GM18873 (cell line): ENCODE measurements at regions not wholly inside any gene's neighbourhood (a gene's known extent, or its start where the extent isn't known, plus 50 kb on each side); places are given as distances from the start of the nearest gene placed in this dataset.

Source experiments
- ATAC-seq: cut with Tn5 transposase; IDR thresholded peaks from one replicate; pipeline ENCODE4 v1.9.1; 2021; ENCODE audit warnings: mild to moderate bottlenecking, moderate library complexity, moderate number of reproducible peaks; ENCODE audit not compliant: unreplicated experiment, low FRiP score

DNA sequence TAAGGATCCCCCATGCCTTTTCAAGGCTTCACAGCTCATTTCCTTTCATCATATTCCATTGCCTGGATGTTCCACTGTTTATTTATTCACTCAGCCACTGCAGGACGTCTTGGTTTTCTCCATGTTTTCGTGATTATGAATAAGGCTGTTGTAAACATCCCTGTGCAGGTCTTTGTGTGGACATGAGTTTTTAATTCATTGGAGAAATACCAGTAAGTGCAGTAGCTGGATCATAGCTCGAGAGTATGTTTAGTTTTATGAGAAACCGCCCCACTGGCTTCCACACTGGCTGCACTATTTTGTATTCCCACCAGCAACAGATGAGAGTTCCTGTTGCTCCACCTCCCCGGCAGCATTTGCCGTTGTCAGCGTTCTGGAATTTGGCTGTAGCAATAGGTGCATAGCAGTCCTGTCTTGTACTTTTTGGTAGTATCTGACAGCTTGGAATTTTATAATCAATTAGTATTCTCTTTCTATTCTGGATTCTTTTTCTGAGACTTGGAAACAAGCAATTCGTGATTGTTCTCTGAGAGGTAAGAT, 269.9 kb upstream of the PITRM1 start:
- no peak for ATAC-seq

DNA sequence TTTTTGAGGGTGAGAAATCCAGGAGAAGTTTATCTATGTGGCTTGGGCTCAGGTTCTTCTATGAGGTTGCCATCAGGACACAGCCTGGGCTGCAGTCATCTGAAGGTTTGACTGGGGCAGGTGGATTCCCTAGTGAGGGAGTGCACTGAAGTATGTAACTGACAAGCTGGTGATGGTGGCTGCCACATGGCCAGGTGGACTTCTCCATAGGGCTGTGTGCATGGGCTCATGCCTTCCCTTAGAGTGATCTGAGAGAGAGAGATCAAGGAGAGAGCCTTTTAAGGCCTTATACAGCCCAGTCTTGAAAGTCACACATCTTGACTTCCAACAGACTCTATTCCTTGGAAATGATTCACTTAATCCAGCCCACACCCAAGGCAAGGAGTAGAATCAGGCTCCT, 266.6 kb upstream of the PITRM1 start:
- ATAC-seq: no peak

DNA sequence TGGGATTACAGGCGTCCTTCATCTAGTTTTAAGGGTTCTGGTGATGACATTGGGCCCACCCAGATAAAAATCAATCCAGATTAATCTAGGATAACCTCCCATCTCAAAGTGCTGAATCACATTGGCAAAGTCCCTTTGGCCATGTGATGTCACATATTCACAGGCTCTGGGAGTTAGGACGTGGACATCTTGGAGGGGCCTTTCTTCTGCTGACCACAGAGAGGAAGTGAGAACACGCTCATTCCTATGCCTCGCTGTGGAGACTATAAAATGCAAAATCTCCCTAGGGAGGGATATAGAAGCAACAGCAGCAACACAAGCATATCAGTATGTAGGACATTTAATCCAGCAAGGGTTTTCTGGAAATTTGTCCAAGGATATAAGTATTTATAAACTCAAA, 266.0 kb upstream of the PITRM1 start:
- ATAC-seq: no peak

DNA sequence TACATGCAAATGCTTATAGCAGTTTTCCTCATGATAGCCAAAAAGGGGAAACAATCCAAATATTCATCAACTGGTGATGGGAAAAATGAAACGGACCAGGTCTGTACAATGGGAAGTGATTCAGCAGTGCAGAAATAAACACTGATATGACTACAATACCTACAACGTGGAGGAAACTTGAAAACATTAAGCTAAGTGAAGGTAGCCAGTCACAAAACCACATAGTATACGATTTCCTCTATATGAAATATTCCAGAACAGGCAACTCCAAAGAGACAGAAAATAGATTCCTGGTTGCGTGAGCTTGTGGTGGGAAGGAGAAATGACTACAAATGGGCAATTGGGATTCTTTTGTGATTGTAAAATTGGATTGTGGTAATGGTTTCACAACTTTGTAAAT, 263.1 kb upstream of the PITRM1 start:
- no peak for ATAC-seq

DNA sequence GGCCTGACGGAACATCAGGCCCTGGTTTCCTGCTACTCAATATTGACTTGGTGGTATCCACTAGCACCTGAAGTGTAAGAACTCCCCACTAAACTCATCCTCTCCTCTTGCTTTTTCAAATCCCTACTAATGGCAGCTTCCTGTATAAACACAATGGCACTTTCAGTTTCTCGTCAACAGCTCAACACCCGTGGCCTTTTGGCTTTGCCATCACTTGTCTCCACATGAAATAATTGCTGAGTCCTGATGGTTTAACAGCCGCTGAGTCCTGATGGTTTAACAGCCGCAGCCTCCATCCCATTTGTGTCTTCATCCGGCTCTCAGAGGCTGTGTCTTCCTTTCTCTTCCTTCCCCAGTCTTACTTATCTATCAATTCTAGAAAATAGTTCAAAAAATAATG, 261.4 kb upstream of the PITRM1 start:
- no peak for ATAC-seq

DNA sequence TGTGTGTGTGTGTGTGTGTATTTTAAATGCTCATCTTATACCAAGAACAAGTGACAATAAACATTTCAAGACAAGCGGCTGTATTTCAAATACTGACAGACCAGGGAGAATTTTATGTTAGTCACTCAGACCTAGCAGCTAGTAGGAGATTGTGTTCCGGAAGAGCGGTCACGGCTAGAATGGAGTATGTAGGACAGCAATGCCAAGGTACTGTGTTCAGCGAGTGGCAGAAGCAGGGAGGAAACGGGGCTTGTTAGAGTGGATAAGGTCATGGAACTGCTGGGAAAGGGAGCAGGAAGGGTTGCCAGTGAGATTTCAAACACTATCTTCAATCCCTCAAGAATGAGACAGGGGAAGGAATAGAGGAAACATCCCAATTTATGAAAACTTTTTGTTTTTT, 260.5 kb upstream of the PITRM1 start:
- no peak for ATAC-seq

DNA sequence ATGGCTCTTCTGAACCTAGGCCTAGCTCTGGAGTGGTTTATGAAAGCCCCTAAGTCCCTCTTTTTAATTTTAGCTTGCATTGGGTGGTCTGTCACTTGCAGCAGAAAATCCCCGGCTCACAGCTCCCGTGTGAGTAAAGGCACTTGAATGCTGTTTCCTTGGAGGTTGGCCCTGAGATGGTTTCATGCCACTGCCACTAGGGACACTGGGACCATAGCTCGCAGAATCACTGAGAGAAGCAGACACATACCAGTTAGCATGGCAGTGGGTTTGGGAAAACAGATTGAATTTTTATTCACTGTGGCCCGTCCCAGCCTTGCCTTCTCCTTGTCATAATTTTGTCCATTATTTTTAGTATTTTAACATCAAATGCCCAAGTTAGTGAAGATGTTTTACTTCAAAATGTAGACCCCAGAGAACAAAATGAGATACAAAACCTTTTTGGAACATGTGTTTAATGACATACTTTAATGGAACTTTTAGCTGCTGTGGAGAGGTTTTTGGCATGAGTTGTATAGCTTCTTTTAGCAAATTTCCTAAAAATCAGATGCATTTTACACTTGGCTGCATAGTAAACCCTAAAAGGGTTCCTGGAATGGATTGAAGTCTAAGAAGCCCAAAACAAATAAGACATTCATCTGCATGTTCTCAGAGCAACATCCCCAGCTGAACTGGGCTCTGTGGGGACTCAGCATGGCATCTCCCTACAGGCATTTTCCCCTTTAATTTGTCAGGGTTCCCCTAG, 259.7 kb upstream of the PITRM1 start:
- no peak for ATAC-seq

DNA sequence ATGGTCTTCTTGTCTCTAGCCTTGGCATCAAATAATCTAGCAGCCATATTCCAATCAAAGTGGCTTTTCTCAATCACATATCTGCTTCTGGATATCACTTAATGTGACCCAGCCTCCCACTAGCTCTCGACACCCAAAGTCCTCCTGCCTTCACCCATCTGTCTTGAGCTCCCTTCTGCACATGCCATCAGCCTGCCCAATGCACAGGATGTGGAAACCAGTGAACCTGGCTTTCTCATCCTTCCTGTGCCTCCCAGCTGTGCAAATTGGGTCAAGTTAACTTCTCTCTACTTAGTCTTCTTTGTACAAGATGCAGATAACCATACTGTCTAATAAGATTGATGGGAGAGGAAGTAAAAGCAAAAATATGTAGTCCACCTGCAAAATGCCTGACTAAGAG, 257.9 kb upstream of the PITRM1 start:
- no peak for ATAC-seq

DNA sequence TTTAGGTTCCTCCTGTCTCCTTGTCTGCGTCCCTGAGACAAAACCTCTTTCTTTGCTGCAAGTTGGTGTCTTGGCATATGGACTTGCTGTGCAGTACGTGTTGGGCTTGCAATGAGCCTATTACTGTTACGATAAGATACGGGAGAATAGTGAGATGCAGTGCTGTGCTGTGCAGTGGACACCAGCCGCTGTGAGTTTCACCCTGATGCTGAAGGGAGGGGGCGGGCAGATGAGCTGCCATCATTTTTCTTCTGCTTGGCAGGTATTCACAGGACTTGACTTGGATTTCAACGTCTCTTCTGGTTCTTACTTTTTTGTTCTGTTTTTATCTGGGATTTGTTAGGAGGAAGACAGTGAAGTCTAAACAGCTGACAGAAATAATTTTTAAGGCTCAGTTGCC, 257.1 kb upstream of the PITRM1 start:
- no peak for ATAC-seq

DNA sequence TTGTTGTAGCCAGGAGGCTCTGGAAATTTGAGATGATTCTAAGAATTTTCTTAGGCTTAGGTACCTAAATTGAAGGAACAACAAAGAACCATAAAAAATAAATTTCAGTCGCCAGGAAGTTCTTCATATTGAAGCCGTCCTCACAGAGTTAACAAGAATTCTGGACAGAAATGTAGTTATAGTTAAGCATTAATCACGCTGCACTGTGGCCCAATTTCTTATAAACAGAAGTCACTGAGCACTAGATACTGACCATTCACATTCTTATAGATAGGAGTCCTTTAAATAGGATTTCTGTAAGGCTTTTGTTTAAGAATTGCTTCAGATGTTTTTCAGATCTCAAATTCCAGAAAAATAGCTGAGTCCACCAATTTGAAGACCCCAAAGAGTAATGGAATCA, 256.2 kb upstream of the PITRM1 start:
- no peak for ATAC-seq

DNA sequence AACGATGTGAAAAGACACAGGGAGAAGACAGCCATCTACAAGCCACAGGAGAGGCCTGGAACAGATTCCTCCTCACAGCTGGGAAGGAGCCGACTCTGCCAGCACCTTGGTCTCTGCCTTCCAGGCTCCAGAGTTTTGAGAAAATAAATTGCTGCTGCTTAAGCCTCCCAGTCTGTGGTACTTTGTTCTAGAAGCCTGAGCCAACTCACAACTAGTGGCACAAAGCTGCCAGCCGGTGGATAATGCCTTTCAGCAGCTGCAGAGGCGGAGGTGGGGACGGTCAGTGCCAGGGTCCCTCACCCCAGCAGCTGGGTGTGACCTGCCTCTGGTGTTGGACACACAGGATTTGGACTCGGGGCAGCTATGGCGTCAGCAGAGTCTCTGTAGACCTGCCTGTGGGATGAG, 255.4 kb upstream of the PITRM1 start:
- no peak for ATAC-seq

DNA sequence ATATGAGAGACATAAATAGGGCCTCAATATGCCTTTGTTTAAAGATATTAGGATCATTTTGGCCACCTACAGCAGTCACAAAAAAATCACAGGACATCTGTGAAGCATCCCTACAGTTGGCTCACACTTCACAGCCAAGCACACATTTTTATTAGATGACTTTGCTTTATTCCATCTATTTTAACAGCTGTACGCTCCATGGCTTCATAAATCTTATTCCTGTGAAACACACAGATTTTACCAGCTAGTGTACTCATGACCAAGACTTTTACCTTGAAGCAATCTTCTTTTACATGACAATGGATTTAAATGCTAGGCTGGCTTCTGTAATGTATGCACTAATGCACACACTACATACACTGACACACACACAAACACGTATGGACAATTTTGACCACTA, 254.8 kb upstream of the PITRM1 start:
- no peak for ATAC-seq

DNA sequence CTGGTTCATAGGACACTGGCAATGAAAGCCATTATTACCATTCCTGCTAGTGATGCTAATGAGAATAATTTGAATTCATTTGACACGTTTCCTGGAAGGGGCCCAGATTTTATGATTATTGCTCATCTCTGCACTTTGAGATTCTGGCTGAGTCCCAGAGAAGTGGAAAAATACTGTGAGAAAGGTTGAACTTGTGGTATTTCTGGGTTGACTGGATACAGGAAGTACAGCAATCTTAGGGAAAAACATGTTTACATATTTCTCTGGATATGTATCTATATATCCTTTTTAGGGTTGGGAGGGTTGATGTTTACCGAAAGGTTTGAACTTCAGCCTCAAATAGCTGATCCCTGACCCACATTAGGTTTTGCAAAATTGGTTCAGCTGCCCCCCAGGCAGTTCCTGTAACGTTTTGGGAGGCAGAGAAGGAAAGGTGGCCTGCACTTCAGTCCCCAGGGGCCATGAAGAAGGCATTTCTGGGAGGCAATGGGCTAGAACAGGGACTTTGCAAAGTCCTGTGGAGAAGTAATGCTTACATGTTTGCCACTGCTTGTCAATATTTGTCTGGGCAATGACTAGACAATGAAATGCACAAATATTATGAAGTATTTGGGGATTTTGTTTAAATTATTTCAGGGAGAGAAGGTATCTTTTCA, 253.7 kb upstream of the PITRM1 start:
- no peak for ATAC-seq

DNA sequence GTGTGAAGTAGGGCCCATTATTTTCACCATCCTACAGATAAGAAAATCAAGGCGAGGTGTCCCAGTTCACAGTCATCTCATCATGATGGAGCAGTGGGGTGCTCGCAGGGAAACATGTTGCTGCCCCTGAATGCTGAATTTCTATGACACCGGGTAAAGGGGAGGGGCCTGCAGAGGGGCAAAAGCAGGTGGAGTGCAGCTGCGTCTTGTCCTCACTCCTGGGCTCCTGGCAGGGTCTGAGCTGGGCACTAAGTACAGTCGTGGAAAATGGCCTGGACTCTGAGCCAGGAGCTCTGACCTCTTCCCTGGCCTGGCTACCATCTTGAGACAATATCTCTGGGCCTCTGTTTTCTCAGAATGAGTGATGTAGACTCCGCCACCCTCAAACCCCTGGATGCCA, 253.1 kb upstream of the PITRM1 start:
- no peak for ATAC-seq

DNA sequence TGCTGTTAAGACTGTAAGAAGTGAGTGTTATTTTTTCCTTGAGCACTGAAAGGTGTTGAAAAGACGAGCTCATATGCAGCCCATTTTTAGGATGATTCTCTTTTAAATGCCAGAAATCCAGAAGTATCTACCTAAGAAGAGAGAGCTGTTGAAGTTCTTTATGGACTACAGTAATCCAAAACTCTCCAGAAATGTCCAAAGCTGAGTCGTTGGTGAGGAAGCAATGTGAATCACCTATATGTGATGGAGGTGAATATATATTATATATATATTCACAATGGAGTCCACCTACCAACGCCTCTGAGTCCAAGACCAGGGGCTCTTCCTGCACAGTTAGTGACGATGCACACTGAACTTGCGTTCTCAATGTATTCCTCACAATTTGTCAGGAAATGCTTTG, 252.7 kb upstream of the PITRM1 start:
- ATAC-seq: no peak

DNA sequence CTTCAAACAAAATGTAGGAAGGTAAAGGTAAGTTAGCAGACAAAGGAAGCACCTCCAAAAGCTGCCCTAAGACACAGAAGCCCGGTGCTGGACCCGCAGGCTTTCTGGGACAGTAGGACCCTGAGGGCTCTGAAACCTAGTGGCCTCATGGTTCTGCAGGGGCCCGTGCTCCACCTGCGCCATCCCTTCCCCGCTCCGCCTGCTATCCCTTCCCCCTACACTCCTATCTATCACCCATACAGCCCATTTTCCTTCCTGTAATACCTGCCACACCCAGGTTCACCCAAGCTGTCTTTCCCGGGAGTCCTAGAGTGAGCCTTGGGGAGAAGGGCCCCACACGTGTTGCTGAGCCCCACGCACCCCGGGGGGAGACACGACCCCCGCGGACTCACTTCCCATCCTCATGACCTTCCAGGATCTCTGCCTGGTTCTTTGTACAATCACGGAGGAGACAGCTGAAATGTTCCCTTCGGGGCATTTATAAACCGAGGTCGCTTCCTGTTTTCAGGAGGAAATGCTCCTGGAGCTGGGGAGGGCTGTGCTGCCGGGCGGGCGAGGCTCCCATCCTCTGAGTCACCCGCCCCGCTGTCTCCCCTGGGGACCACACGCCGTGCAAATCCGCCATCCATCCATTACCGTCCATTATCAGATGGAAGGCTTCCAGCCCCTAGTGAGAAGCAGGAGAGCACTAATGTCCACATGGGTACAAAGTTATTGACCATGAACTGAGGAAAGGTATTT, 251.7 kb upstream of the PITRM1 start:
- ATAC-seq: no peak

DNA sequence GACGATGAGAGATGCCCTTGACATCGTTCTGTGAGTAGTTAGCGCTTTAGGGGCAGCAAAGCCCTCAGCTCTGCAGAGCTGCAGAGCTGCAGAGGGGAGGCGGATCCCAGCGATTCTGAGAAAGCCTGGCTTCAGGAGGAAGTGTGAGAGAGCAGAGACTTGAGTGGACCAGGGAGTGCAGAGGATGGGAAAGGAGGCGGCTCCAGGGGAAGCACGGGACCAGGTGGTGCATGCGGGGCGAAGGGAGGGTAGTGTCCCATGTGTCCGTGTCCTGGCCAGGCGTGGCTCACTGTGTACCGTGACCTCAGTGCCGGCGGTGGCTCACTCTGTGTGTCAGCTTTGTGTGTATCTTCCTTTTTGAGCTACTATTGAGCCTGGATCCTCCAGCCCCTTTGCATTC, 250.8 kb upstream of the PITRM1 start:
- ATAC-seq: no peak

DNA sequence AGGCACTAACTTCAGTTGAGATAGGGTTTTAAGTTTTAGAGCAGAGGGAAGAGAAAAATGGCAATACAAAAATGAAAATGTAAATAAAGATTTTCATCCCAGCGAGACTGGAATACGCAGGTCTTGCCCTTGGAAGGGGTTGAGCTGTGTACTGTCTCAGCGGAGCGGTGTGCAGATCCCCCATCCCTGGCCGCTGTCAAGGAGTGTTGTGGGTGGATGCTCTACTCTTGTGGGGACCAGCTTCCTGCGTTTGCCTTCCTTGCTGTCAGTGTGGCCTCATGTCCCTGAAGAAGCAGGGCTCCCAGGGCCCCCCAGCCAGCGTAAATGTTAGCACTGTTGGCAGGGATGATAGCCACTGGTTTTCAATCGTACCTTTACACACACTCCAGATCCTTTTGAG, 249.7 kb upstream of the PITRM1 start:
- no peak for ATAC-seq

DNA sequence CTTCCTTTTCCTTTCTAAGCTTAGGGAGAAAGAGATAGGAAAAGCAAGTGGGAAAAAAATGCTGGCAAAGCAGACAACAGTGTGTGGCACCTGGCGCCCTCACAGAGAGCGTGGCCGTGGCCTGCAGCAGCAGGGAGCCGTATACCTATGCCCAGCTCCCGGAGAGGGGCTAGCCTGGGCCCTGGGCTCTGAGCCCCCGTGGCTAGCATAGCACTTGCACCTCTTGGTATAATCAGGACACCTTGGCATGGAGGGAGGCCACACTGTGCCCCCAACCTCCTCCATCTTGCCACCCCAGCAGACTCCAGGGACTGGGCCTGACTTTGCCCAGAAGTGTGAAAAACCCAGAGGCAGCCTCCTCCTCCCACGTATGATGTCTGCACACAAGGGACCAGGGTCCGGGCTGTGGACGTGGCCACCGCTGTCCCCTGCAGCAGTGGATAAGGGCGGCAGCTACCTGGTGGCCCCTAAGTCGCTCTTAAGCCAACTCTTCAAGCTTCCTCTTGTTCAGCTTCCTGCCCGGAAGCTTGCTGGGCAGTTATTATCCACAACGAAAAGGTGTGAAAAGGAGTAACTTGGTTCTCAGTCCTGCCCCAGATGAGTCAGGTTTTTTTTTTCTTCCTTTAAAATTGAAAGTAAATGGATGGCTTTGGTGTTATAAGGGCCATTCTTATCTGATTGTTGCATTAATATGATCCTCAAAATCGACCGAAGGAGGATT, 249.1 kb upstream of the PITRM1 start:
- ATAC-seq: no peak

DNA sequence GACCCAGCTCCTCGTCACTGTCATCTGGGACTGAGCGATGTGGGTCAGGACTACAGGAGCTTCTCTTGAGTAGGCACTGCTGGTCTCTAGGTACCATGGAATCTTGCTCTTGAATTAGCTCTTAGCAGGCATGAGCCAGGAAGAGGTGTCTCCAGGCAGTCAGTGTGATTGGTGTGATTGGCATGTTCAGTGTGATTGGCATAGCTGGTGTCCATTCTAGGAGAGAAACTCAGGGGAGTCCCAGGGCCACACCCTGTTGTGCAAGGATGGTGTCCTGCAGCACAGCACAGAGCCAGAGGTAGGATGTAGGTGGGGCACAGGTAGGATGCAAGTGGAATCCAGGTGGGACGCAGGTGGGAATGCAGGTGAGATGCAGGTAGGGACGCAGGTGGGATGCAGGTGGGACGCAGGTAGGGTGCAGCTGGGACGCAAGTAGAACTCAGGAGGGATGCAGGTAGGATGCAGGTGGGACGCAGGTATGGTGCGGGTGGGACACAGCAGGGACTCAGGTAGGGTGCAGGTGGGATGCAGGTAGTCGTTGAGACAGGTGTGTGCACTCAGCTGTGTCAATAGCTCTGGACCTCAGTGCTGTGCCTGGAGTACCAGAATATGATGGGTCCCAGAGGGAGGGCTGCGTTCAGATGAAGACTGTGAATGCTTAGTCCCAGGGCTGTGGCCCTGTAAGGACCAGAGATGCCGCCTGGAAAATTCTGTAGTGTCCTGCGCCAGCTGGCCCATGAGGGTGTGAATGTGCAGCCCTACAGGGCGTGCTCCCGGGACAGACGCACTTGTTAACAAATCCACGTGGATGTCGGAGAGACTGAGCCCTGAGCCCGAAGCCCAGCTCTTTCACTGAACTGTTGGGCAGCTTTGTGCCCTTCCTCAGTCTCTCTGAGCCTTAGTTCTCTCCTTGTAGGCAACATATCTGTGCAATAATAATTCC, 248.2 kb upstream of the PITRM1 start:
- ATAC-seq: no peak
